ENCODE measurements at regions not wholly inside any gene's neighbourhood (a gene's known extent, or its start where the extent isn't known, plus 50 kb on each side); places are given as distances from the start of the nearest gene placed in this dataset.

GRCh38 chr12:41959271-41959670 is 185.4 kb downstream of the GXYLT1 start:
- no peaks in the 10 kb centered on the region for H3K36me3 ChIP-seq
- TF ChIP-seq CTCF (IDR thresholded peaks at IDR 0.05) (no peak), EP300 (IDR thresholded peaks at IDR 0.05) (no peak), POLR2A (IDR thresholded peaks at IDR 0.05) (no peak), POLR2AphosphoS5 (IDR thresholded peaks at IDR 0.05) (no peak)
- no peak overlapping the region for H3K27ac ChIP-seq
- H3K27me3 ChIP-seq = no peaks in the 10 kb centered on the region
- no peaks in the 10 kb centered on the region for H3K9me3 ChIP-seq
- H3K4me3 ChIP-seq = no peak overlapping the region
- 89 to 94% methylated on average over 2 of the region's 2 CpGs for WGBS, 2 donors (ENCODE audit: low coverage in 1 of 2)
- peaks cover 0 to 22% (median 0%) of the 10 kb centered on the region in 3 donors for H3K4me1 ChIP-seq
- no peak for ATAC-seq

GRCh38 chr12:41956353-41956752 is 188.3 kb downstream of the GXYLT1 start:
- ATAC-seq = no peak

GRCh38 chr12:41950455-41950854 is 194.2 kb downstream of the GXYLT1 start:
- Histone ChIP-seq H3K4me3 (no peak overlapping the region), H3K4me1 (no peaks in the 10 kb centered on the region), H3K27ac (no peak overlapping the region), H3K36me3 (no peaks in the 10 kb centered on the region), H3K9me3 (peaks cover 0 to 9% (median 0%) of the 10 kb centered on the region in 3 donors), H3K27me3 (no peaks in the 10 kb centered on the region)
- 0 to 38% methylated on average over 1 of the region's 1 CpG for WGBS, 2 donors (ENCODE audit: low coverage in 1 of 2)
- TF ChIP-seq CTCF (IDR thresholded peaks at IDR 0.05) (no peak), POLR2AphosphoS5 (IDR thresholded peaks at IDR 0.05) (no peak), EP300 (IDR thresholded peaks at IDR 0.05) (no peak), POLR2A (IDR thresholded peaks at IDR 0.05) (no peak)
- no peak for ATAC-seq

More at GRCh38 chr12:41956353-41956752, 188.3 kb downstream of the GXYLT1 start:
- Histone ChIP-seq H3K9me3 (no peaks in the 10 kb centered on the region), H3K36me3 (no peaks in the 10 kb centered on the region), H3K4me1 (peaks cover 0 to 12% (median 0%) of the 10 kb centered on the region in 3 donors), H3K4me3 (no peak overlapping the region), H3K27ac (no peak overlapping the region), H3K27me3 (no peaks in the 10 kb centered on the region)
- WGBS, 2 donors (ENCODE audit: low coverage in 1 of 2) = 13 to 50% methylated on average over 2 of the region's 2 CpGs
- TF ChIP-seq POLR2A (IDR thresholded peaks at IDR 0.05) (no peak), CTCF (IDR thresholded peaks at IDR 0.05) (no peak), POLR2AphosphoS5 (IDR thresholded peaks at IDR 0.05) (no peak), EP300 (IDR thresholded peaks at IDR 0.05) (no peak)

- Histone ChIP-seq H3K4me3 (no peak overlapping the region), H3K9me3 (peaks cover 0 to 9% (median 0%) of the 10 kb centered on the region in 3 donors), H3K36me3 (no peaks in the 10 kb centered on the region), H3K4me1 (no peaks in the 10 kb centered on the region), H3K27ac (no peak overlapping the region), H3K27me3 (no peaks in the 10 kb centered on the region)
- no peak for ATAC-seq
- no peak for TF ChIP-seq CTCF (IDR thresholded peaks at IDR 0.05)
- TF ChIP-seq EP300 (IDR thresholded peaks at IDR 0.05) = no peak
- TF ChIP-seq POLR2A (IDR thresholded peaks at IDR 0.05) = no peak
- TF ChIP-seq POLR2AphosphoS5 (IDR thresholded peaks at IDR 0.05) = no peak
- 100% methylated on average over 1 of the region's 2 CpGs; no CpG with 5 or more reads in 1 of the 2 donors for WGBS, 2 donors (ENCODE audit: low coverage in 1 of 2)
Observed at GRCh38 chr12:41946106-41946505, 198.6 kb downstream of the GXYLT1 start.

- no peaks in the 10 kb centered on the region for H3K27me3 ChIP-seq
- ATAC-seq = no peak
- H3K9me3 ChIP-seq = peaks cover 0 to 9% (median 0%) of the 10 kb centered on the region in 3 donors
- 45 to 60% methylated on average over 2 of the region's 2 CpGs for whole genome bisulfite sequencing, 2 donors (ENCODE audit: low coverage in 1 of 2)
- TF ChIP-seq CTCF (IDR thresholded peaks at IDR 0.05) = no peak
- no peak for TF ChIP-seq EP300 (IDR thresholded peaks at IDR 0.05)
- TF ChIP-seq POLR2A (IDR thresholded peaks at IDR 0.05) = no peak
- TF ChIP-seq POLR2AphosphoS5 (IDR thresholded peaks at IDR 0.05) = no peak
- H3K4me3 ChIP-seq = no peak overlapping the region
- H3K4me1 ChIP-seq = no peaks in the 10 kb centered on the region
- H3K27ac ChIP-seq = no peak overlapping the region
- H3K36me3 ChIP-seq = no peaks in the 10 kb centered on the region
Observed at GRCh38 chr12:41944216-41944615, 200.5 kb downstream of the GXYLT1 start.

Measured in gastroesophageal sphincter (tissue), 4 donors.